Loucy (cell line): ENCODE measurements at regions not wholly inside any gene's neighbourhood (a gene's known extent, or its start where the extent isn't known, plus 50 kb on each side); places are given as distances from the start of the nearest gene placed in this dataset.
"Not testable (repeated sequence)": the region's sequence is repeated elsewhere in the genome, so short reads cannot be mapped to it uniquely, and the experiment has no call there.

Experiments
- H2AFZ ChIP-seq: fragments of 200-600 bp; sonication (generic); 2 replicates; pipeline ENCODE4 v1.6.0; 2016; ENCODE audit warnings: antibody characterized with exemption, mild to moderate bottlenecking, low read length, moderate library complexity
- H3F3A ChIP-seq: fragments of 200-600 bp; 2 replicates; pipeline ENCODE4 v1.6.0; 2016; ENCODE audit warnings: antibody characterized with exemption, low read depth, mild to moderate bottlenecking
- H3K27me3 ChIP-seq: fragments of 200-600 bp; sonication (generic); 2 replicates; pipeline ENCODE4 v1.6.1; 2014; ENCODE audit warnings: low read length, mild to moderate bottlenecking; ENCODE audit not compliant: insufficient read depth, poor library complexity, severe bottlenecking
- H3K36me3 ChIP-seq: fragments of 200-600 bp; sonication (generic); 2 replicates; pipeline ENCODE4 v1.6.1; 2016; ENCODE audit warnings: low read length; ENCODE audit not compliant: insufficient read depth
- H3K4me1 ChIP-seq: fragments of 200-600 bp; sonication (generic); 2 replicates; pipeline ENCODE4 v1.5.1; 2014; ENCODE audit warnings: low read length, mild to moderate bottlenecking; ENCODE audit not compliant: insufficient read depth, poor library complexity, severe bottlenecking
- H3K4me2 ChIP-seq: fragments of 200-600 bp; sonication (generic); 2 replicates; pipeline ENCODE4 v1.6.0; 2014; ENCODE audit warnings: antibody characterized with exemption, low read length, low read depth, mild to moderate bottlenecking; ENCODE audit not compliant: poor library complexity, severe bottlenecking
- H3K4me3 ChIP-seq: fragments of 200-600 bp; sonication (generic); 2 replicates; pipeline ENCODE4 v1.5.1; 2014; ENCODE audit warnings: low read length, mild to moderate bottlenecking, mixed read lengths; ENCODE audit not compliant: poor library complexity, severe bottlenecking
- H3K79me2 ChIP-seq: fragments of 200-600 bp; sonication (generic); 2 replicates; pipeline ENCODE4 v1.6.1; 2014; ENCODE audit warnings: low read length; ENCODE audit not compliant: insufficient read depth
- H3K9ac ChIP-seq: fragments of 200-600 bp; sonication (generic); 2 replicates; pipeline ENCODE4 v1.6.0; 2014; ENCODE audit warnings: mild to moderate bottlenecking, low read depth, low read length, moderate library complexity; ENCODE audit not compliant: poor library complexity, severe bottlenecking
- H3K9me2 ChIP-seq: fragments of 200-600 bp; sonication (generic); replicated peaks from 2 replicates; pipeline ENCODE4 v1.6.1; 2016; ENCODE audit warnings: low read depth, low read length, mixed read lengths
- H3K9me3 ChIP-seq: fragments of 200-600 bp; sonication (generic); 2 replicates; pipeline ENCODE4 v1.6.1; 2014; ENCODE audit warnings: mild to moderate bottlenecking, antibody characterized with exemption, low read length, low read depth; ENCODE audit not compliant: insufficient read depth
- H4K20me1 ChIP-seq: fragments of 200-600 bp; sonication (generic); 2 replicates; pipeline ENCODE4 v1.6.0; 2014; ENCODE audit warnings: antibody characterized with exemption, low read length, mild to moderate bottlenecking; ENCODE audit not compliant: insufficient read depth, poor library complexity, severe bottlenecking
- EZH2phosphoT487 ChIP-seq: fragments of 200-600 bp; IDR thresholded peaks from 2 replicates; pipeline ENCODE4 v1.6.1; 2018; ENCODE audit warnings: antibody characterized with exemption, mild to moderate bottlenecking, moderate library complexity, borderline replicate concordance
- TF ChIP-seq, protein P1 (sequence below): fragments of 200-600 bp; sonication (generic); conservative IDR thresholded peaks from 2 replicates; pipeline ENCODE4 v1.5.1; 2014; ENCODE audit warnings: mild to moderate bottlenecking, antibody characterized with exemption, low read length

DNA sequence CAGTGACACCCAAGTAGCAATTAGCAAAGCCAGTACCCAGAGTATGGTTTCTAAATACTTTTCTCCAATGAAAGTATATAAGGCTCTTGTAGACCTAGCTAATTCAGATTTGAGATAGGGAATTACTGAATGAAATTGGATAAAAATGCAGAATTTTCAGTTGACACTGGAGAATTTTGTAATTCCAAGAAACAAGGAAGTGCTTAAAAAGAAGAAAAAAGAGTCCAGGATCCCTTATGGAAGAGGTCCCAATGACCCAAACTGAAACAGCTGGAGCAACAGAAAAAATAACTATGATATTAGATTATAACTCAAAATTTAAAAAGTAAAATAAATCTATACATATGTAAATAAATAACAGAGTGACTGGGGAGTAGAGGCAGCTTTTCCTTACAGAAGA is 335.2 kb downstream of the C3orf38 start:
- no peaks in the 10 kb centered on the region for H3K9me2 ChIP-seq
- H3F3A ChIP-seq: no peaks in the 10 kb centered on the region
- no peak overlapping the region for H3K9ac ChIP-seq
- H3K4me3 ChIP-seq: no peak overlapping the region
- H3K27me3 ChIP-seq: no peaks in the 10 kb centered on the region
- no peak overlapping the region for H2AFZ ChIP-seq
- TF ChIP-seq, protein P1, sequence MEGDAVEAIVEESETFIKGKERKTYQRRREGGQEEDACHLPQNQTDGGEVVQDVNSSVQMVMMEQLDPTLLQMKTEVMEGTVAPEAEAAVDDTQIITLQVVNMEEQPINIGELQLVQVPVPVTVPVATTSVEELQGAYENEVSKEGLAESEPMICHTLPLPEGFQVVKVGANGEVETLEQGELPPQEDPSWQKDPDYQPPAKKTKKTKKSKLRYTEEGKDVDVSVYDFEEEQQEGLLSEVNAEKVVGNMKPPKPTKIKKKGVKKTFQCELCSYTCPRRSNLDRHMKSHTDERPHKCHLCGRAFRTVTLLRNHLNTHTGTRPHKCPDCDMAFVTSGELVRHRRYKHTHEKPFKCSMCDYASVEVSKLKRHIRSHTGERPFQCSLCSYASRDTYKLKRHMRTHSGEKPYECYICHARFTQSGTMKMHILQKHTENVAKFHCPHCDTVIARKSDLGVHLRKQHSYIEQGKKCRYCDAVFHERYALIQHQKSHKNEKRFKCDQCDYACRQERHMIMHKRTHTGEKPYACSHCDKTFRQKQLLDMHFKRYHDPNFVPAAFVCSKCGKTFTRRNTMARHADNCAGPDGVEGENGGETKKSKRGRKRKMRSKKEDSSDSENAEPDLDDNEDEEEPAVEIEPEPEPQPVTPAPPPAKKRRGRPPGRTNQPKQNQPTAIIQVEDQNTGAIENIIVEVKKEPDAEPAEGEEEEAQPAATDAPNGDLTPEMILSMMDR: no peak
- TF ChIP-seq EZH2phosphoT487: no peak
- no peaks in the 10 kb centered on the region for H3K79me2 ChIP-seq
- H3K4me1 ChIP-seq: no peaks in the 10 kb centered on the region
- H4K20me1 ChIP-seq: no peaks in the 10 kb centered on the region
- H3K4me2 ChIP-seq: no peak overlapping the region
- H3K36me3 ChIP-seq: no peaks in the 10 kb centered on the region
- no peaks in the 10 kb centered on the region for H3K9me3 ChIP-seq

DNA sequence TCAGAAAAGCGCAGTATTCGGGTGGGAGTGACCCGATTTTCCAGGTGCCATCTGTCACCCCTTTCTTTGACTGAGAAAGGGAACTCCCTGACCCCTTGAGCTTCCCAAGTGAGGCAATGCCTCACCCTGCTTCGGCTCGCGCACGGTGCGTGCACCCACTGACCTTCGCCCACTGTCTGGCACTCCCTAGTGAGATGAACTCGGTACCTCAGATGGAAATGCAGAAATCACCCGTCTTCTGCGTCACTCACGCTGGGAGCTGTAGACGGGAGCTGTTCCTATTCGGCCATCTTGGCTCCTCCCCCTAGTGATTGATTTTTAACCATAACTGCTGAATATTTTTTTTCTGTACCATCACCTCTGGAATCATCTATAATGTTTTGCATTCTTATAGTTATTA is 359.1 kb downstream of the C3orf38 start:
- not testable (repeated sequence) for H4K20me1 ChIP-seq, H3K9ac ChIP-seq, H3F3A ChIP-seq, H3K4me1 ChIP-seq, H3K27me3 ChIP-seq, H3K4me3 ChIP-seq, H2AFZ ChIP-seq, H3K4me2 ChIP-seq, H3K9me2 ChIP-seq, H3K79me2 ChIP-seq, H3K9me3 ChIP-seq, H3K36me3 ChIP-seq

DNA sequence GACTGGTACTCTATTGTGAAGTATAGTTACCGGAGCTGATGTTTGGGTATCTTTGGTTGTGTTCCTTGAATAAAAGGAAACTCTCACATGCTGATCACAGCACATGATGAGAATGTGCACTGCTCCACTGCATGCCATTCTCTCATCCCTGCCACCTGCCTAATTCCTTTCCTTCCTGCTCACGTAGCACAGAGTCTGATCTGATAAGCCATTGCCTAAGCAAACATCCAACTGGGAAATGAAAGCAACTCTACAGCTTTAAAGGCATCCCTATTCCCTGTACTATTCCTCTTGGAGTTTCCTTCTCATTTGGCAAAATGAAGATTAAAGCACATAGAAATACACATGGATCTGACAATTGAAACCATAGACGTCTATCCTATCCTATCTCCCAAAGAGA is 359.8 kb downstream of the C3orf38 start:
- H4K20me1 ChIP-seq: no peaks in the 10 kb centered on the region
- H3K9me3 ChIP-seq: 0 out of 2 replicates have a peak, but pooled peaks cover 5% of the 10 kb centered on the region
- no peak overlapping the region for H3K4me3 ChIP-seq
- H3K36me3 ChIP-seq: no peaks in the 10 kb centered on the region
- H3F3A ChIP-seq: no peaks in the 10 kb centered on the region
- TF ChIP-seq, protein P1: no peak
- TF ChIP-seq EZH2phosphoT487: no peak
- H3K9ac ChIP-seq: no peak overlapping the region
- no peaks in the 10 kb centered on the region for H3K9me2 ChIP-seq
- no peak overlapping the region for H3K4me2 ChIP-seq
- no peaks in the 10 kb centered on the region for H3K4me1 ChIP-seq
- no peaks in the 10 kb centered on the region for H3K27me3 ChIP-seq
- H2AFZ ChIP-seq: no peak overlapping the region
- no peaks in the 10 kb centered on the region for H3K79me2 ChIP-seq

DNA sequence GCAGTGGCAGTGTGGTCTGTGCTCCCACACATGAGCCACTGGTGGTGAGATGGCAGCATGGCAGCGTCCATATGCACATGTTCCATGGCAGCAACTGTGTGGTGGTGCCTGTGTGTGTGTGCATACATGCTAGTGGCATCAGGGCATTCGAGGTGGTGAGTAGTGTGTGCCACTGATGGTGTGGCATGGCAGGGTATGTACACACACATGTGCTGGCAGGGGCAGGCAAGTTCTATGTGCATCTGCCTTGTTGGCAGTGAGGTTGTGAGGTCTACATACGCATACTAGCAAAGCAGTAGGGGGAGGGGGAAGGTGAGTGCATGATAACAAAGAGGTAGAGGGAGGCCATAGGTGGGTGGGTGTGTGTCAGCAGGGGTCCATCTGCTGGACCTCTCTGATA is 378.7 kb downstream of the C3orf38 start:
- Histone ChIP-seq H3K36me3 (no peaks in the 10 kb centered on the region), H3K9me3 (no peaks in the 10 kb centered on the region), H3K9ac (no peak overlapping the region), H4K20me1 (no peaks in the 10 kb centered on the region), H3K4me2 (no peak overlapping the region), H3K9me2 (no peaks in the 10 kb centered on the region), H3K4me1 (no peaks in the 10 kb centered on the region), H3K27me3 (no peaks in the 10 kb centered on the region), H2AFZ (no peak overlapping the region), H3F3A (no peaks in the 10 kb centered on the region), H3K79me2 (no peaks in the 10 kb centered on the region), H3K4me3 (no peak overlapping the region)
- TF ChIP-seq, protein P1: no peak
- no peak for TF ChIP-seq EZH2phosphoT487
